ENCODE measurements at regions not wholly inside any gene's neighbourhood (a gene's known extent, or its start where the extent isn't known, plus 50 kb on each side); places are given as distances from the start of the nearest gene placed in this dataset.

GRCh38 chr19:29299416-29300380 is 86.7 kb upstream of the UQCRFS1 start:
- TF ChIP-seq POLR2AphosphoS5 (IDR thresholded peaks at IDR 0.05; ENCODE audit: low read depth, low read length) (no peak), TAF1 (IDR thresholded peaks at IDR 0.05; ENCODE audit: borderline replicate concordance, insufficient read depth, low read length) (no peak)

All from PFSK-1 (cell line).